Neural cell (in vitro differentiated cells): ENCODE measurements at regions not wholly inside any gene's neighbourhood (a gene's known extent, or its start where the extent isn't known, plus 50 kb on each side); places are given as distances from the start of the nearest gene placed in this dataset.

ENCODE experiments used
- H2AFZ ChIP-seq: fragments of 200-600, 300-800 bp; sonication (generic), shearing (Covaris generic); 2 replicates; pipeline ENCODE4 v1.6.0; 2014; ENCODE audit warnings: low read depth, mild to moderate bottlenecking, antibody characterized with exemption, low read length, moderate library complexity
- H3F3A ChIP-seq: fragments of 200-600 bp; shearing (Covaris generic); 2 replicates; pipeline ENCODE4 v1.6.1; 2016; ENCODE audit warnings: mild to moderate bottlenecking, moderate library complexity, mixed read lengths, antibody characterized with exemption, low read length; ENCODE audit not compliant: insufficient read depth, poor library complexity, severe bottlenecking
- H3K27ac ChIP-seq: fragments of 200-600, 300-800 bp; sonication (generic), shearing (Covaris generic); 2 replicates; pipeline ENCODE4 v1.5.1; 2014; ENCODE audit warnings: mild to moderate bottlenecking, low read length, moderate library complexity
- H3K27me3 ChIP-seq: fragments of 300-800, 200-600 bp; sonication (generic), shearing (Covaris generic); 2 replicates; pipeline ENCODE4 v1.6.0; 2014; ENCODE audit warnings: mild to moderate bottlenecking, low read depth, low read length, moderate library complexity; ENCODE audit not compliant: insufficient read depth
- H3K36me3 ChIP-seq: fragments of 300-800, 200-600 bp; sonication (generic), shearing (Covaris generic); 2 replicates; pipeline ENCODE4 v1.5.1; 2014; ENCODE audit warnings: mild to moderate bottlenecking, antibody characterized with exemption, low read length, moderate library complexity; ENCODE audit not compliant: insufficient read depth
- H3K4me2 ChIP-seq: fragments of 300-800, 200-600 bp; sonication (generic), shearing (Covaris generic); 2 replicates; pipeline ENCODE4 v1.6.0; 2014; ENCODE audit warnings: mild to moderate bottlenecking, low read length
- H3K4me3 ChIP-seq: fragments of 300-800, 200-600 bp; sonication (generic), shearing (Covaris generic); 2 replicates; pipeline ENCODE4 v1.5.1; 2014; ENCODE audit warnings: mild to moderate bottlenecking, low read length, moderate library complexity
- H3K79me2 ChIP-seq: fragments of 200-600 bp; shearing (Covaris generic); replicated peaks from 2 replicates; pipeline ENCODE4 v1.6.0; 2014; ENCODE audit warnings: mild to moderate bottlenecking, low read length, moderate library complexity; ENCODE audit not compliant: insufficient read depth
- H3K9ac ChIP-seq: fragments of 300-800, 200-600 bp; sonication (generic), shearing (Covaris generic); 2 replicates; pipeline ENCODE4 v1.6.1; 2016; ENCODE audit warnings: mild to moderate bottlenecking, low read length, mixed read lengths
- H3K9me2 ChIP-seq: fragments of 200-600 bp; shearing (Covaris generic); 2 replicates; pipeline ENCODE4 v1.6.1; 2016; ENCODE audit warnings: mild to moderate bottlenecking, low read length, mixed read lengths; ENCODE audit not compliant: insufficient read depth
- H3K9me3 ChIP-seq: fragments of 200-600, 300-800 bp; sonication (generic), shearing (Covaris generic); 2 replicates; pipeline ENCODE4 v1.6.1; 2016; ENCODE audit warnings: mild to moderate bottlenecking, mixed run types, low read length, moderate library complexity, mixed read lengths
- H4K20me1 ChIP-seq: fragments of 200-600 bp; shearing (Covaris generic); 2 replicates; pipeline ENCODE4 v1.6.1; 2016; ENCODE audit warnings: mild to moderate bottlenecking, mixed run types; ENCODE audit not compliant: insufficient read depth
- CTCF ChIP-seq: fragments of 450-650 bp; IDR thresholded peaks from 2 replicates; pipeline ENCODE4 v1.5.1; 2014; ENCODE audit warnings: antibody characterized with exemption, mild to moderate bottlenecking, moderate library complexity; ENCODE audit not compliant: poor library complexity, severe bottlenecking
- EP300 ChIP-seq: fragments of 450-650 bp; conservative IDR thresholded peaks from 2 replicates; pipeline ENCODE4 v1.6.1; 2014; ENCODE audit warnings: antibody characterized with exemption, mild to moderate bottlenecking, moderate library complexity; ENCODE audit not compliant: poor library complexity, severe bottlenecking
- EZH2 ChIP-seq: fragments of 200-600, 300-800 bp; shearing (Covaris generic), sonication (generic); IDR thresholded peaks from 2 replicates; pipeline ENCODE4 v1.6.1; 2014; ENCODE audit warnings: antibody characterized with exemption, low read length, borderline replicate concordance, mild to moderate bottlenecking; ENCODE audit not compliant: insufficient read depth, poor library complexity, severe bottlenecking
- MXI1 ChIP-seq: fragments of 450-650 bp; conservative IDR thresholded peaks from 2 replicates; pipeline ENCODE4 v1.6.1; 2014; ENCODE audit warnings: antibody characterized with exemption, mild to moderate bottlenecking; ENCODE audit not compliant: poor library complexity, severe bottlenecking
- POLR2AphosphoS5 ChIP-seq: IDR thresholded peaks from 2 replicates; pipeline ENCODE4 v1.6.1; 2012
- RAD21 ChIP-seq: fragments of 450-650 bp; conservative IDR thresholded peaks from 2 replicates; pipeline ENCODE4 v1.6.1; 2014; ENCODE audit warnings: antibody characterized with exemption, mild to moderate bottlenecking, moderate library complexity
- REST ChIP-seq: IDR thresholded peaks from 2 replicates; pipeline ENCODE4 v1.6.1; 2012; ENCODE audit warnings: borderline replicate concordance
- SMC3 ChIP-seq: fragments of 450-650 bp; conservative IDR thresholded peaks from 2 replicates; pipeline ENCODE4 v1.6.1; 2014; ENCODE audit warnings: antibody characterized with exemption, mild to moderate bottlenecking, moderate library complexity; ENCODE audit not compliant: poor library complexity
- TAF1 ChIP-seq: IDR thresholded peaks from 2 replicates; pipeline ENCODE4 v1.6.1; 2012; ENCODE audit warnings: low read depth

DNA sequence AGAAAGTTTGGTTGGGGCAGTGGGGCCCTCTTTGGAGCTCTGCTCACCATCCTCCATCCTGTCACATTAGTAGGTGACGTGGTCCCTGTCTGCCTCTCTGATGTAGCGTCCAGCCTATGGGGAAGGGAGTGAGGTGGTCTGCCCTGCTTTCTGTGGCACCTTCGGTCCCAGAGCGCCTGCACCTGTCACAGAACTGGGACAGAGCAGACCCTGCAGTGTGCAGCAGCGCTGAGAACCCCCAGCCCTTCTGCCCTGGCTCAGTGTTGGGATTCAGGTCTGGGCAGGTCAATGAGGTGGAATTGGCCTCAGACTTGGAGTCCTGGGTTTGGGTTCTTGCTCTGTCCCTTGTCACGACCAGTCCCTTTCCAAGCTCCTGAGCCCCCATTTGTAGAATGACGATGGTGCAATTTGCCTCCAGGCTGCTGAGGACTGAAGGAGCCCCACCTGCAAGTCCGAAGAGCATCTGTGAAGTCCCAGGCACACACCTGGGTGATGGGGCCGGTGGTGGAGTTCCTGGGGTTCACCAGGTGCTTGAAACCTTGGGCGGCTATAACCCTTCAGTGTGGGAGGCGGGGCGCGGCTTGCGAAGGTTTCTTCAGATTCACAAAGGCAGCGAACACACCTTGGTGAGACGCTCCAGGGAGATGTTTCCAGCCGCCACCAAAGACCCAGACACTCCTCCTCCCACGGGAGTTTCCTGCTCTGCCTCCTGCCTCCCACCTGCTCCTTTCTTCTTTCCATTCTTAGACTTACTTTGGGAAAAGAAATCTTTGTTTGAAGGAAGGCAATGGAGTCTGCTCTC is 265.4 kb upstream of the HDAC4 start:
- Histone ChIP-seq H3K27ac (no peak overlapping the region), H2AFZ (no peak overlapping the region), H3K9me2 (no peaks in the 10 kb centered on the region), H3K79me2 (no peaks in the 10 kb centered on the region), H3K4me3 (no peak overlapping the region), H3K9me3 (no peaks in the 10 kb centered on the region), H3K27me3 (no peaks in the 10 kb centered on the region), H3K4me2 (no peak overlapping the region), H3K9ac (no peak overlapping the region), H3K36me3 (no peaks in the 10 kb centered on the region), H4K20me1 (no peaks in the 10 kb centered on the region), H3F3A (no peaks in the 10 kb centered on the region)
- TF ChIP-seq CTCF (no peak), REST (no peak), EP300 (no peak), EZH2 (no peak), MXI1 (no peak), TAF1 (no peak)

- Histone ChIP-seq H4K20me1 (no peaks in the 10 kb centered on the region), H3F3A (no peaks in the 10 kb centered on the region), H3K9me2 (no peaks in the 10 kb centered on the region), H3K9ac (no peak overlapping the region), H3K4me3 (no peak overlapping the region), H3K27ac (no peak overlapping the region), H3K9me3 (no peaks in the 10 kb centered on the region), H3K4me2 (no peak overlapping the region), H3K27me3 (no peaks in the 10 kb centered on the region), H3K36me3 (no peaks in the 10 kb centered on the region), H2AFZ (no peak overlapping the region), H3K79me2 (no peaks in the 10 kb centered on the region)
- no peak for TF ChIP-seq TAF1
- no peak for TF ChIP-seq REST
- TF ChIP-seq MXI1 = no peak
- TF ChIP-seq RAD21 = no peak
- no peak for TF ChIP-seq EZH2
- no peak for TF ChIP-seq POLR2AphosphoS5
- no peak for TF ChIP-seq CTCF
- no peak for TF ChIP-seq SMC3
- TF ChIP-seq EP300 = no peak
Observed at GRCh38 chr2:239664216-239664810, 263.5 kb upstream of the HDAC4 start.
